ENCODE measurements at regions not wholly inside any gene's neighbourhood (a gene's known extent, or its start where the extent isn't known, plus 50 kb on each side); places are given as distances from the start of the nearest gene placed in this dataset.

DNA sequence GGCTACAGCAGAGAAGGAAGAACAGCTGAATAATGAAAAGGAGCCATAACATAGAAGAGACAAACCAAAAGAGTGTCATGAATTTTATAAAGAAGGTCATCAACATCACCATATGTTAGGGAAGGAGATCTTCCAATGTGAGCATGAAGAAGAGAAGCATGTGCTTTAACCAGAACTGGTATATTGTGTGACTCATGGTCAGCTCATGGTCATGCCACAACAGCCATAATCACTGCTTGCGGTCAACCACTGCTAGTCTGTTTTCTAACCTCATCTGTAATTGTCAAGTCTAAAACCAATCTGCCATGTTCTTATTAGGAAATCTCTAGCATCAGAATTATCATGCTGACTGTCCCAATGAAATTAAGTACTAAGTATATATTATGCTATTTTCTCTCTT is 204.1 kb upstream of the VRK2 start:
- Histone ChIP-seq H2AFZ (ENCODE audit: low read length) (no peak overlapping the region), H3K56ac (ENCODE audit: insufficient read length, low read depth, low read length) (no peak overlapping the region), H4K91ac (ENCODE audit: insufficient read length, low read depth, low read length) (no peak overlapping the region), H3K4ac (ENCODE audit: low read depth, low read length) (no peak overlapping the region), H3K79me2 (ENCODE audit: insufficient read depth, low read length) (no peaks in the 10 kb centered on the region), H2BK20ac (ENCODE audit: low read depth, low read length, poor library complexity, severe bottlenecking) (no peak overlapping the region), H4K8ac (replicated peaks; ENCODE audit: insufficient read length, low read depth, low read length) (no peak overlapping the region), H2BK12ac (ENCODE audit: insufficient read length, low read depth, low read length) (no peak overlapping the region), H3K23ac (ENCODE audit: insufficient read length, low read depth, low read length) (no peak overlapping the region), H3K79me1 (ENCODE audit: insufficient read depth, low read depth, low read length, poor library complexity, severe bottlenecking) (no peaks in the 10 kb centered on the region), H3K23me2 (ENCODE audit: insufficient read length, low read depth, low read length, poor library complexity, severe bottlenecking) (no peaks in the 10 kb centered on the region), H3K9ac (ENCODE audit: extremely low read depth, insufficient read length, low read length) (no peak overlapping the region), H4K20me1 (ENCODE audit: control insufficient read depth, insufficient read depth, insufficient read length) (no peaks in the 10 kb centered on the region), H3K9me3 (ENCODE audit: control insufficient read depth, low read depth, low read length) (no peaks in the 10 kb centered on the region), H3K18ac (ENCODE audit: insufficient read length, low read depth, low read length) (no peak overlapping the region), H2BK120ac (ENCODE audit: low read depth, low read length, poor library complexity, severe bottlenecking) (no peak overlapping the region), H3K27ac (ENCODE audit: insufficient read length, low read depth, low read length) (no peak overlapping the region), H3T11ph (ENCODE audit: low read length) (no peak overlapping the region), H3K14ac (ENCODE audit: insufficient read depth, low read length) (no peak overlapping the region), H2BK15ac (ENCODE audit: low read depth, low read length) (no peak overlapping the region), H3K4me1 (ENCODE audit: insufficient read depth, low read length) (no peaks in the 10 kb centered on the region; the same call in 1 of the 2 replicates), H4K5ac (ENCODE audit: insufficient read length, low read depth, low read length) (no peak overlapping the region), H3K4me2 (ENCODE audit: insufficient read depth, insufficient read length, low read length) (no peak overlapping the region), H2BK5ac (ENCODE audit: insufficient read length, low read length) (no peak overlapping the region), H3K27me3 (ENCODE audit: insufficient read depth, low read length) (no peaks in the 10 kb centered on the region), H2AK5ac (ENCODE audit: insufficient read length, low read length) (no peak overlapping the region)
- Mint-ChIP-seq H3K9me3 (peaks cover 7 to 9% of the 10 kb centered on the region in 2 experiments; a peak in 4 of 5 replicates), H3K4me1 (no peaks in the 10 kb centered on the region; a peak in 1 of 4 replicates), H3K27ac (no peak overlapping the region), H3K36me3 (ENCODE audit: insufficient read depth in 1 of 3, low read depth in 3 of 3) (peaks cover 3 to 11% (median 5%) of the 10 kb centered on the region in 3 experiments; a peak in 5 of 7 replicates), H3K27me3 (ENCODE audit: low read depth) (no peaks in the 10 kb centered on the region), H3K4me3 (no peak overlapping the region)
- no peak for DNase-seq
- no CpG with 5 or more reads among the region's 1 CpG for WGBS (ENCODE audit: extremely low coverage, insufficient read length, low lambda C conversion rate)
- TF ChIP-seq CTCF (conservative IDR thresholded peaks at IDR 0.05), result no peak

Data from H9 (cell line).